NB4 (cell line): ENCODE measurements at regions not wholly inside any gene's neighbourhood (a gene's known extent, or its start where the extent isn't known, plus 50 kb on each side); places are given as distances from the start of the nearest gene placed in this dataset.

Experiments used
- MYC ChIP-seq: IDR thresholded peaks from 2 replicates; pipeline ENCODE4 v1.6.1; 2011; ENCODE audit warnings: low read depth, low read length
- POLR2A ChIP-seq: IDR thresholded peaks from 2 replicates; pipeline ENCODE4 v1.6.1; 2011; ENCODE audit warnings: mild to moderate bottlenecking; ENCODE audit not compliant: insufficient read length; ENCODE audit errors: extremely low read depth
- TF ChIP-seq, protein P1 (sequence below): IDR thresholded peaks from one replicate; pipeline ENCODE4 v1.5.1; 2012; ENCODE audit warnings: low read depth, low read length
- TF ChIP-seq, protein P2 (sequence below): IDR thresholded peaks from 2 replicates; pipeline ENCODE4 v1.6.1; 2011; ENCODE audit warnings: low read depth, low read length

DNA sequence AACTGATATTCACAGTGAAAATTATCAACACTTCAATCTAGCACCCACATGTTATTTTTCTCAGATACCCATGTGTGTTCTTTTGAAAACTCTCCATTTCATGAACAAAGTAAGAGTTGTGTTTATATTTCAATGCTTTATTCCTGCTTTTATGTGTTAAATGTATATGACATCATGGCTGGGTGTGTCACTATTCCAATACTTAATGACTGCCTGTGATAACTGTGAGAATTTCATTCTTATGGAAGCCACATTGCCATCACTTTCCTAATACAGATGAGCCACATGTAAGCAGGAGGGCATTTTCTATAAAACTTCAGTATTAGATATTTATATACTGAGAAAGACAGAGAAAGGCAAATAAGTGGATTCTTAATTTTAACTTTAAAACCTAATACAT lies 100.4 kb upstream of the FIGN start:
- TF ChIP-seq, protein P1, sequence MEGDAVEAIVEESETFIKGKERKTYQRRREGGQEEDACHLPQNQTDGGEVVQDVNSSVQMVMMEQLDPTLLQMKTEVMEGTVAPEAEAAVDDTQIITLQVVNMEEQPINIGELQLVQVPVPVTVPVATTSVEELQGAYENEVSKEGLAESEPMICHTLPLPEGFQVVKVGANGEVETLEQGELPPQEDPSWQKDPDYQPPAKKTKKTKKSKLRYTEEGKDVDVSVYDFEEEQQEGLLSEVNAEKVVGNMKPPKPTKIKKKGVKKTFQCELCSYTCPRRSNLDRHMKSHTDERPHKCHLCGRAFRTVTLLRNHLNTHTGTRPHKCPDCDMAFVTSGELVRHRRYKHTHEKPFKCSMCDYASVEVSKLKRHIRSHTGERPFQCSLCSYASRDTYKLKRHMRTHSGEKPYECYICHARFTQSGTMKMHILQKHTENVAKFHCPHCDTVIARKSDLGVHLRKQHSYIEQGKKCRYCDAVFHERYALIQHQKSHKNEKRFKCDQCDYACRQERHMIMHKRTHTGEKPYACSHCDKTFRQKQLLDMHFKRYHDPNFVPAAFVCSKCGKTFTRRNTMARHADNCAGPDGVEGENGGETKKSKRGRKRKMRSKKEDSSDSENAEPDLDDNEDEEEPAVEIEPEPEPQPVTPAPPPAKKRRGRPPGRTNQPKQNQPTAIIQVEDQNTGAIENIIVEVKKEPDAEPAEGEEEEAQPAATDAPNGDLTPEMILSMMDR, result no peak
- TF ChIP-seq POLR2A (no peak), MYC (no peak)
- TF ChIP-seq, protein P2, sequence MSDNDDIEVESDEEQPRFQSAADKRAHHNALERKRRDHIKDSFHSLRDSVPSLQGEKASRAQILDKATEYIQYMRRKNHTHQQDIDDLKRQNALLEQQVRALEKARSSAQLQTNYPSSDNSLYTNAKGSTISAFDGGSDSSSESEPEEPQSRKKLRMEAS, result no peak
